HG03108 (cell line): ENCODE measurements at regions not wholly inside any gene's neighbourhood (a gene's known extent, or its start where the extent isn't known, plus 50 kb on each side); places are given as distances from the start of the nearest gene placed in this dataset.
"Not testable (repeated sequence)": the region's sequence is repeated elsewhere in the genome, so short reads cannot be mapped to it uniquely, and the experiment has no call there.

Experiments used
- ATAC-seq: cut with Tn5 transposase; IDR thresholded peaks from one replicate; pipeline ENCODE4 v1.9.1; 2021; ENCODE audit warnings: moderate library complexity; ENCODE audit not compliant: unreplicated experiment

DNA sequence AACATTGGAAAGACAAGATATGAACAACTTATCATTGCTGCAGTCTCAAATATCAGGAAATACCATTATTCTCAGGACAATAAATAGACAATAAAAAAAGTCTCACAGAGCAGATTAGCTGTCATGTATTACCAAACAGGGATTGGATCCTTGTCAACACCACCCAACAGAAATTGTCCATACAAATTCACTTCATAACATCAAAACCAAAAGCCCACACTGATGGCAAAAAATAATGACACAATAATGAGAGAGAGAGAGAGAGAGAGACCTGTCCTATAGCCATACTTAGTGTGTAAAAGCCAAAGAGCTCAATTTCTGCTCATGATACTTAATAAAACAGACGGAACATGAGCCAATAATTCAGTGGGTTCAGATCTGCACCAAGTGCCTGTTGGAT is 96.5 kb downstream of the PPIAL4G start:
- ATAC-seq: no peak

DNA sequence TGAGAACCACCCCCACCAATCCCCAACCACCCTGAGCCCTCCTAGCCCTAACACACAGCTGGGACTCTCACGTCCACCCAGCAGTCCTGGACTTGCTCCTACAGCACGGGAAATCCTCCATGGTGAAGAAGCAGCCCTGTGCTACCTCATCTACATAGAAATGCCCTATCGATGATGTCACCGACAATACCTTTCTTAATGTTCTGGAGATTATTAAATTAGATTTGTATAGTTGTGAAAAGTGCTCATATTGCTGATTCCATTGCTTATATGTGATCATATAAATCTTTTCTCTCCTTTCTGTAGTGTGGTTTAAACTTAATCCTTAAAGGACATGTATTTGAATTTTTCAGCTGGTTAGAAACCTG is 97.1 kb downstream of the PPIAL4G start:
- not testable (repeated sequence) for ATAC-seq

- ATAC-seq: no peak
These were observed 97.6 kb downstream of the PPIAL4G start for GRCh38 chr1:148385371-148386030.

GRCh38 chr1:148383966-148384365 is 99.1 kb downstream of the PPIAL4G start:
- no peak for ATAC-seq

DNA sequence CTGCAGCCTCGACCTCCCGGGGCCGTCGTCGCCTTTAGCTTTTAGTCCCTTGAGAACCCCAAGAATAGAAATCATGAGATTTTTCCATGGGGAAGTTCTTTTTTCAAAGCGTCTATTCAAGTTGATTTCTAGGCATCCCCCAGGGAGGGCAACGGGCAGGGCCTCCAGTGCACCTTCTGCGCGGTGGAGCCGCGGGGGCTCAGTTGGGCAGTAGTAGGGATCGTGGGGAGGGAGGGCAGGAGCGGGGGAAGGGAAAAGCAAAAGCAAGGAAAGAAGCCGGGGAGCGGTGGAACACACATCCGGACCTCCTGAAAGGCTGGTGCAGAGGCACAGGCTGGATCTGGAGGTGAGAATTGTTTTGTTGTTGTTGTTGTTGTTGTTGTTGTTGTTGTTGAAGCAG is 103.4 kb downstream of the PPIAL4G start:
- no peak for ATAC-seq

DNA sequence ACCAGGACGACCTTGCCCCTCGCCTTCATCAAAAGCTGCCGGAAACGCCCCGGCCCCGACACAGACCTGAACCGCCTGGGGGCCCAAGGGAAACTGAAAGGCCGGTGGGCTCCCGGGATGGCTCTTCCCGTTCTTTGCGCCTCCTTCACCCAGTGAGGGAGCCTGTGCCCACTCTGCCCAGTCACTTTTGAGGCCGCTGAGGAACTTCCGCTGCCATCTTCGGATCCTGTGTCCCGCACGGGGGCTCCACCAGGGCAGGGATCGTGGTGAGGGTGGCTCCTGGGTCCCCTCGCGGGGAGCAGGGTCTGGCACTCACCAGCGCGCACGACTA is 104.0 kb downstream of the PPIAL4G start:
- no peak for ATAC-seq

- ATAC-seq: not testable (repeated sequence)
These were observed 105.1 kb downstream of the PPIAL4G start for GRCh38 chr1:148377992-148378391.

DNA sequence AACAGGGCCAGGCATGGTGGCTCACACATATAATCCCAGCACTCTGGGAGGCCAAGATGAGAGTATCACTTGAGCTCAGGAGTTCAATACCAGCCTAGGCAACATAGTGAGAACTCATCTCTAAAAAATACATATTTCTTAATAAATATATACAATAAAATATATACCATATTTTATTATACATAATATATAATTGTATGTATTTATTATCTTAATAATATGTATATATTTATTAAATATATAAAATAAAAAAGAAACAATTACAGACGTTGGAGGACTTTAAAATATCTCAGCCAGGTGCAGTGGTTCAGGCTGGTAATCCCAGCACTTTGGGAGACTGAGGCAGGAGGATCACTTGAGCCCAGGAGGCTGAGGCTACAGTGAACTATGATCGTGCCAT is 106.1 kb downstream of the PPIAL4G start:
- not testable (repeated sequence) for ATAC-seq

- no peak for ATAC-seq
These were observed 109.0 kb downstream of the PPIAL4G start for GRCh38 chr1:148374101-148374500.

DNA sequence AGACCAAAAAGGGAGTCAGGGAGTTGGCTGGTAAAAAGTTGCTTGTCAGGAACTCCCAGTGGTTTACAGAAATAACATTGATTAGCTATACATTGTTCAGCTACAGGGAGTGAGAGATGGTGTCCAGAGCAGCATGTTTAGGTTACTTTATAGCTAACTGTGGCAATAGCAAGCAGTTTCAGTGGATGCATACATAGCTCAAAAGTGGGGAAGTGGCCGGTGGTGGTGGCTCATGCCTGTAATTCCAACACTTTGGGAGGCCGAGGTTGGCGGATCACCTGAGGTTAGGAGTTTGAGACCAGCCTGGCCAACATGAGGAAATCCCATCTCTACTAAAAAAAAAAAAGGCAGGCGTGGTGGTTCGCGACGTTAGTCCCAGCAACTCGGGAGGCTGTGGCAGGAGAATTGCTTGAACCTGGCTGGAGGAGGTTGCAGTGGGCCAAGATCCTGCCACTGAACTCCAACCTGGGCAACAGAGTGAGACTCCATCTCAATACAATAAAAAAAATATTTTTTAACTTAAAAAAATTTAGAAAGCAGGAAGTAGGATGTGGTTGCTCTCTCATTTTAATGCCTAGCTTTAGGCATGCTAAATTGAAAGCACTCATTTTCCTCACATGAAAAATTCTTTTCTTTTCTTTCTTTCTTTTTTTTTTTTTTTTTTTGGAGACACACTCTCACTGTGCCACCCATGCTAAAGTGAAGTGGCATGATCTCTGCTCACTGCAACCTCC is 109.7 kb downstream of the PPIAL4G start:
- no peak for ATAC-seq

DNA sequence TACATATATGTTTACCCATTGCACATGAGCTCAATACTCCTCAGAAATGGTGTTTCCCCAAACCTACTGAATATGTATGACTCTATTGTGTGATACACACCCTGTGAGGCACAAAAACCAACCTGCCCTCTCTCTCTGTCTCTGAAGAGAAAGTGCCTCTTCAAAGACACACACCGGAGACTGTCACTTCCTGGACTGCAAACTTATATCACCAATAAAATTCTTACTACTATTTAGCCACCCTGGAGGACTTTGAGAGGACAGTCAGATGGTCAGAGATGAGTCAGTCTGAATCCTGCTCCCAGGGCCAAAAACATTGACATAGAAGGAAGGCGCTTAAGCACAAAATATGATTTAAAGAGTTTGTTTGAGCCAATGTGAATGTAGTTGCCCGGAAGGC is 110.4 kb downstream of the PPIAL4G start:
- ATAC-seq: no peak

DNA sequence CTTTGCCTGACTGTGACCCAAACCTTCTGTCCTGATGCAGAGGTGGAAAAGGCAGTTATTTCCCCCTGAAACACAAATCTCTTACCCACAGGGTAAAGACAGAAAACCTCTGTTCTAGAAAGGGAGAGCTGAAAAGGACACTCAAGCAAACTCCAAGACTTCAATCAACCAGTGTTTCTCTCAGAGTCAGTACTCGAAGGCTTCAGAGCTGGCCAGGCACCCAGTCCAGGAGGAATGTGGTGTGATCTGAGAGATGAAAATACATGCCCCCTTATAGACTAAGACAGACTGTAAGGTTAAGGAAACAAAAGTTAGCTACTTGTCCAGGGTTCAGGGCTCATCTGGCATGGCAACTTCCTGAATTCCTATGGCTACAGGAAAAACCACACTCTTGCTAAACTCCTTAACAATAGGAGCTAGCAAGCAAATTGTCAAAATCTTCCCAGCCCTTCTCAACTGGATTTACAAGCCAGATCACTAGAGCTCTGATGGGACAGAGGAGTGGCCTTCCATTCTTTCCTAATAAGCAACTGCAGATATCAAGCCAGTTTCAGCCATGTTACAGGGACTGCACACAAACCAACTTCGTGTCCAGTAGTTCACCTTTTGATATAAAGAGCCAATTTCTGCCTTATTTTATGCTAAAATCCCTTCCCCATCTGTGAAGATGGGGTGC is 110.9 kb downstream of the PPIAL4G start:
- ATAC-seq: not testable (repeated sequence)

- ATAC-seq: not testable (repeated sequence)
These were observed 111.5 kb downstream of the PPIAL4G start for GRCh38 chr1:148371551-148371994.

DNA sequence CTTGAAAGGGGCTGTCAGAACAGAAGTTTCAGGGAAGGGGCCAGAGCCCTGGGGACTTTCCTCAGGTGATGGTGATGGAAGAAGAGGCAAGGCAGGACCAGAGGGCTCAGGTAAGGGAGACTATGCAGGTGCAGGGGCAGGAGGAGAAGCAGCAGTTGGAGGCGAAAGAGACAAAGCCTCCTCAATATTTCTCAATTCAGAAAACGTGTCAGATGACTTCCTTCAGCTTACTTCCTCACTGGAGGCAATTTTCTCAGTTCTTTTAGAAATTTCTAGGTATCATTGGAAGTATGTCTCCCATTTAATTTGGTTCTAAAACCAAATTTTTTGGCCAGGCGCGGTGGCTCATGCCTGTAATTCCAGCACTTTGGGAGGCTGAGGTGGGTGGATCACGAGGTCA is 112.4 kb downstream of the PPIAL4G start:
- ATAC-seq: not testable (repeated sequence)

DNA sequence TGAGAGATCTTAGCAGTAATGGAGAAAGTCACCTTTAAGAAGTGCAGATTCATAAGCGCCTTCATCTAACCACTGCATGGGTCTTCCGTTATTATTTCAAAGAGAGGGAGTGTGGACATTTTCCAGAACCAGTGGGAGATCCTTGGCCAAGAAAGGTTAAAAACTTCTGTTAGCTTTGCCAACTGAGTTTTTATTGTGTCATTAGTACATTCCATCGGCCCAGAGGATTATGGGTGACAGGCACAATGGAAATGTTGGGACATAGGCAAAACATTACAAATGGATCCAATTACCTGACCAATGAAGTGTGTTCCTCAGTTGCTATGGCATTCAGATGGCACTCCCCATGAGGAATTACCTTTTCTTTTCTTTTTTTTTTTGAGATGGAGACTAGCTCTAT is 115.5 kb downstream of the PPIAL4G start:
- ATAC-seq: no peak

DNA sequence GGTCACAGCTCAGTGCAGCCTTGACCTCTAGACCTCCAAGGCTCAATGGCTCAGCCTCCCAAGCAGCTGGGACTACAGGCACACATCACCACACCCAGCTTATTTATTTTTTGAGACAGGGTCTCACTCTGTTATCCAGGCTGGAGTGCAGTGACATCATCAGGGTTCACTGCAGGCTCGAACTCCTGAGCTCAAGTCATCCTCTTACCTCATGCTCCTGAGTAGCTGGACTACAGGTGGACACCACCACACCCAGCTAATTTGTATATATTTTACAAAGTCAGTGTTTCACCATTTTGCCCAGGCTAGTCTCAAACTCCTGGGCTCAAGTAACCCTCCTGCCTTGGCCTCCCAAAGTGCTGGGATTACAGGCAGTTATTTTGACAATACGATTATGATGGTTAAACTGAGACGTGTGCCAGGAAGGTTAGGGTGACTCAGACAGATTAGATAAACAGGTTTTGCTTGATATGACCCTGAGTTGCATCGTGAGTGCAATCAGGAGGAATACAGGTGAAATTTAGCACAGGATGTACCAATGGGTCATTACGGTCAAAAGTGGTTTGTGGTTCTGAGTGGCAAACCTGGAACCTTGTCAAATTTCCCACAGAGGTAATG is 116.9 kb downstream of the PPIAL4G start:
- not testable (repeated sequence) for ATAC-seq

GRCh38 chr1:148365151-148365550 is 118.0 kb downstream of the PPIAL4G start:
- ATAC-seq: not testable (repeated sequence)

GRCh38 chr1:148363979-148364378 is 119.1 kb downstream of the PPIAL4G start:
- ATAC-seq: not testable (repeated sequence)

GRCh38 chr1:148363439-148363810 is 119.7 kb downstream of the PPIAL4G start:
- no peak for ATAC-seq

DNA sequence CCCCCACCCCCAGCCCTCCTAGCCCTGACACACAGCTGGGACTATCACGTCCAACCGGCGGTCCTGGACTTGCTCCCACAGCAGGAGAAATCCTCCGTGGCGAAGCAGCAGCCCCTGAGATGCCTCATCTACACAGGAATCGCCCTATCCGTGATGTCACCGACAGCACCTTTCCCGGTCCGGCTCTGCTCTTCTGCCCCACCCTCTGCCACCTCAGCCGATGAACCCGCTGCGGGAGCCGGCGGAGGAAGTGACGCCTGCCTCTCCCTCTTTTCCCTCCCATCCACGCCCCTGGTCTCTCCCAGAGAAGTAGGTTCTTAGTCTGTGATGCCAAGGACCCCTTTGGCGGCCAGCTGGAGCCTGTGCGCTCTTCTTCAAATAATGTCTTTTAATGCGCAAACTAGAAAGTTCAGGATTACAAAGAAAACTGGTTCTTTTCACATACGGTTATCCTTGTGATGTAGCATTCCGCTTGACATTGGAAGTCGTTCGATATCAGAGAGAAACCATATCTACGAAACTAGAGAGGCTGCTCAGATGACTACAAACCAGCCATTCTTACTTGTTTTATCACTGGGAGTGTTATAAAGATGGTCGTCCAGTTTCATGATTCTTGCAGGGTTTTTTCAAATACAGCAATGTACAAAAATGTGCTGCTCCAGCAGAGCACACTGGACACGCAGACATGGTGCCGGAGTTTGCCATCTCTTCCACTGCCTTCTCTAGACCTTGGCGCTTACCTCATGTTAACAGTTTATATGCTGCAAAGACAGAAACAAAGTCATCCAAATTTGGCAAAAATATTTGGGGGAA is 120.3 kb downstream of the PPIAL4G start:
- no peak for ATAC-seq

DNA sequence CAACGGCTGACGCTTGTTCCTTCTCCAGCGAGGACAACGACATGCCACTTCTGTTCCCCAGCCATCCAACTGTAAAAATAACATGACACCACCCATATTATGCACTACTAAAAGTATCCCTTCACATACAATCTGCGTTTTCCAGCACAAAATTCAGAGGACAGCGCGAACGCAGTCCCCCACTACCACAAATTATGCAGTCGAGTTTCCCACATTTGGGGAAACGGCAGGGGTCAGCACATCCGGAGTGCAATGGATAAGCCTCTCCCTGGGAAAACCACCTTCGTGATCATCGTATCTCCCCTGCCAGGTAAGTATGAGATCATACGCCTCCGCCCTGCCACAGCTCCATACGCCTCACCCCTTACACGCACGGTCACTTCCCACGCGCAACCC is 120.9 kb downstream of the PPIAL4G start:
- ATAC-seq: no peak
